ENCODE measurements at regions not wholly inside any gene's neighbourhood (a gene's known extent, or its start where the extent isn't known, plus 50 kb on each side); places are given as distances from the start of the nearest gene placed in this dataset.

GRCh38 chr1:192474080-192474683, 101.4 kb upstream of the RGS1 start:
- TF ChIP-seq TAF1 (IDR thresholded peaks at IDR 0.05; ENCODE audit: borderline replicate concordance, insufficient read depth, low read length): no peak
- no peak for TF ChIP-seq REST (IDR thresholded peaks at IDR 0.05; ENCODE audit: insufficient read depth in 1 of 2, low read depth in 2 of 2, low read length in 2 of 2)
- no peak for TF ChIP-seq FOXP2 (optimal IDR thresholded peaks at IDR 0.05; ENCODE audit: borderline replicate concordance, extremely low read depth, extremely low read length, insufficient read depth)
- no peak for TF ChIP-seq SIN3A (IDR thresholded peaks at IDR 0.05; ENCODE audit: borderline replicate concordance, insufficient read depth, low read length)
- no peak for TF ChIP-seq POLR2AphosphoS5 (IDR thresholded peaks at IDR 0.05; ENCODE audit: low read depth, low read length)

- TF ChIP-seq REST (IDR thresholded peaks at IDR 0.05; ENCODE audit: insufficient read depth in 1 of 2, low read depth in 2 of 2, low read length in 2 of 2) (no peak), POLR2AphosphoS5 (IDR thresholded peaks at IDR 0.05; ENCODE audit: low read depth, low read length) (no peak), TAF1 (IDR thresholded peaks at IDR 0.05; ENCODE audit: borderline replicate concordance, insufficient read depth, low read length) (no peak), SIN3A (IDR thresholded peaks at IDR 0.05; ENCODE audit: borderline replicate concordance, insufficient read depth, low read length) (no peak), FOXP2 (optimal IDR thresholded peaks at IDR 0.05; ENCODE audit: borderline replicate concordance, extremely low read depth, extremely low read length, insufficient read depth) (no peak)
Measured at GRCh38 chr1:192475329-192475728, 100.2 kb upstream of the RGS1 start.

- TF ChIP-seq SIN3A (IDR thresholded peaks at IDR 0.05; ENCODE audit: borderline replicate concordance, insufficient read depth, low read length) (no peak), POLR2AphosphoS5 (IDR thresholded peaks at IDR 0.05; ENCODE audit: low read depth, low read length) (no peak), TAF1 (IDR thresholded peaks at IDR 0.05; ENCODE audit: borderline replicate concordance, insufficient read depth, low read length) (no peak), FOXP2 (optimal IDR thresholded peaks at IDR 0.05; ENCODE audit: borderline replicate concordance, extremely low read depth, extremely low read length, insufficient read depth) (no peak), REST (IDR thresholded peaks at IDR 0.05; ENCODE audit: insufficient read depth in 1 of 2, low read depth in 2 of 2, low read length in 2 of 2) (no peak)
Measured at GRCh38 chr1:192475970-192476369, 99.6 kb upstream of the RGS1 start.

GRCh38 chr1:192476802-192477298, 98.7 kb upstream of the RGS1 start:
- TF ChIP-seq SIN3A (IDR thresholded peaks at IDR 0.05; ENCODE audit: borderline replicate concordance, insufficient read depth, low read length) (no peak), REST (IDR thresholded peaks at IDR 0.05; ENCODE audit: insufficient read depth in 1 of 2, low read depth in 2 of 2, low read length in 2 of 2) (no peak), FOXP2 (optimal IDR thresholded peaks at IDR 0.05; ENCODE audit: borderline replicate concordance, extremely low read depth, extremely low read length, insufficient read depth) (no peak), TAF1 (IDR thresholded peaks at IDR 0.05; ENCODE audit: borderline replicate concordance, insufficient read depth, low read length) (no peak), POLR2AphosphoS5 (IDR thresholded peaks at IDR 0.05; ENCODE audit: low read depth, low read length) (no peak)

Data from PFSK-1 (cell line).